Astrocyte (in vitro differentiated cells and primary cell): ENCODE measurements at regions not wholly inside any gene's neighbourhood (a gene's known extent, or its start where the extent isn't known, plus 50 kb on each side); places are given as distances from the start of the nearest gene placed in this dataset.

Source experiments
- EZH2 ChIP-seq: IDR thresholded peaks from 2 replicates; pipeline ENCODE4 v1.6.1; 2012; ENCODE audit warnings: mild to moderate bottlenecking, low read length, inconsistent platforms; ENCODE audit not compliant: insufficient read depth
- TF ChIP-seq, protein P1 (sequence below): IDR thresholded peaks from 2 replicates; pipeline ENCODE4 v1.5.1; 2011; ENCODE audit warnings: low read depth, mild to moderate bottlenecking, inconsistent platforms, low read length, moderate library complexity; ENCODE audit not compliant: insufficient read depth

DNA sequence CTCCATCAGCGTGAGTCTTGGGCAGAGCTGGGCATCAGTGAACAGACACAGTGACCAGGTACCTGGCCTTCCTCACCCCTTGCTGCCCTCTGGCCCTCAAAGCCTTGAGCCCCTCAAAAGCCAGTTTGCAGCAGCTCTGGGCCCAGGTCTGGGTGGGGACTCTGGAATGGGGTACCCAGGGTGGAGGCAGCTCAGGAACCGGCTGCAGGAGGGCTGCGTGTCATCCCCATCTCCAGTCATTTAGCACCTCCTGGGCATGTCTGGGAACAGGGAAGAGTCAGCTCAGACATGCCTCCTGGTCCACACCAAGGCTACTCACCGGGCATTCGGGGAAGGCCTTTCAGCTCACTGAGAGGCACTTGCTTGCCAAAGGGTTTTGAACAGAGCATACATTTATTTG is 503.3 kb downstream of the TCERG1L start:
- TF ChIP-seq, protein P1, sequence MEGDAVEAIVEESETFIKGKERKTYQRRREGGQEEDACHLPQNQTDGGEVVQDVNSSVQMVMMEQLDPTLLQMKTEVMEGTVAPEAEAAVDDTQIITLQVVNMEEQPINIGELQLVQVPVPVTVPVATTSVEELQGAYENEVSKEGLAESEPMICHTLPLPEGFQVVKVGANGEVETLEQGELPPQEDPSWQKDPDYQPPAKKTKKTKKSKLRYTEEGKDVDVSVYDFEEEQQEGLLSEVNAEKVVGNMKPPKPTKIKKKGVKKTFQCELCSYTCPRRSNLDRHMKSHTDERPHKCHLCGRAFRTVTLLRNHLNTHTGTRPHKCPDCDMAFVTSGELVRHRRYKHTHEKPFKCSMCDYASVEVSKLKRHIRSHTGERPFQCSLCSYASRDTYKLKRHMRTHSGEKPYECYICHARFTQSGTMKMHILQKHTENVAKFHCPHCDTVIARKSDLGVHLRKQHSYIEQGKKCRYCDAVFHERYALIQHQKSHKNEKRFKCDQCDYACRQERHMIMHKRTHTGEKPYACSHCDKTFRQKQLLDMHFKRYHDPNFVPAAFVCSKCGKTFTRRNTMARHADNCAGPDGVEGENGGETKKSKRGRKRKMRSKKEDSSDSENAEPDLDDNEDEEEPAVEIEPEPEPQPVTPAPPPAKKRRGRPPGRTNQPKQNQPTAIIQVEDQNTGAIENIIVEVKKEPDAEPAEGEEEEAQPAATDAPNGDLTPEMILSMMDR, result no peak
- no peak for TF ChIP-seq EZH2
